ENCODE measurements at regions not wholly inside any gene's neighbourhood (a gene's known extent, or its start where the extent isn't known, plus 50 kb on each side); places are given as distances from the start of the nearest gene placed in this dataset.

DNA sequence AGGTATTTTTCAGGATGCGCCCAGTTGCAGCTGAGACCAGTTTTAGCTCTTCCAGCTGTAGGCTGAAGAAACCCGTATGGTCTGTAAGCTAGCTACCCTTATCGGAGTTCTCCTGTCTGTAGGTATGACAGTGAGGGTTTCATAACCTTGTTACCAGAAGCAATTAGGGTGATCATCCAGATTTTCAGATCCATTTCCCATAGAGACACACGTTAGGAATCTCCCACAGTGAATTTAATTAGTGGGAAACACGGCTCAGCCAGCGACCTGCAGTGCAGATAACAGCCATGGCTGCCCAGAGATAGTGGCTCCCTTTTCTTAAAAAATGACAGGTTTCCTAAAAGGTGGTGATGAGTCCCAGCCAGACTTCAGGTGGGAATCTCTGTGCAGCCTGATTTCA lies 111.1 kb downstream of the BTBD3 start:
- H2AFZ ChIP-seq (ENCODE audit: low read length), result no peak overlapping the region
- no peak overlapping the region for H3K27ac Mint-ChIP-seq
- H2BK12ac ChIP-seq (ENCODE audit: insufficient read length, low read depth, low read length), result no peak overlapping the region
- H3K79me2 ChIP-seq (ENCODE audit: insufficient read depth, low read length), result no peaks in the 10 kb centered on the region
- no peak overlapping the region for H2AK5ac ChIP-seq (ENCODE audit: insufficient read length, low read length)
- no peak overlapping the region for H3K9ac ChIP-seq (ENCODE audit: extremely low read depth, insufficient read length, low read length)
- H3K4me1 ChIP-seq (ENCODE audit: insufficient read depth, low read length), result no peaks in the 10 kb centered on the region
- no peak overlapping the region for H3K56ac ChIP-seq (ENCODE audit: insufficient read length, low read depth, low read length)
- no peaks in the 10 kb centered on the region for H3K4me1 Mint-ChIP-seq
- H4K8ac ChIP-seq (replicated peaks; ENCODE audit: insufficient read length, low read depth, low read length), result no peak overlapping the region
- H3K18ac ChIP-seq (ENCODE audit: insufficient read length, low read depth, low read length), result no peak overlapping the region
- no peak overlapping the region for H3K27ac ChIP-seq (ENCODE audit: insufficient read length, low read depth, low read length)
- H3K14ac ChIP-seq (ENCODE audit: insufficient read depth, low read length), result no peak overlapping the region
- H2BK20ac ChIP-seq (ENCODE audit: low read depth, low read length, poor library complexity, severe bottlenecking), result no peak overlapping the region
- no peaks in the 10 kb centered on the region for H3K23me2 ChIP-seq (ENCODE audit: insufficient read length, low read depth, low read length, poor library complexity, severe bottlenecking)
- H2BK15ac ChIP-seq (ENCODE audit: low read depth, low read length), result no peak overlapping the region
- H3K79me1 ChIP-seq (ENCODE audit: insufficient read depth, low read depth, low read length, poor library complexity, severe bottlenecking), result no peaks in the 10 kb centered on the region
- no peak overlapping the region for H2BK120ac ChIP-seq (ENCODE audit: low read depth, low read length, poor library complexity, severe bottlenecking)
- DNase-seq, result no peak
- WGBS (ENCODE audit: extremely low coverage, insufficient read length, low lambda C conversion rate), result no CpG with 5 or more reads among the region's 6 CpGs
- H3K23ac ChIP-seq (ENCODE audit: insufficient read length, low read depth, low read length), result no peak overlapping the region
- no peak overlapping the region for H4K5ac ChIP-seq (ENCODE audit: insufficient read length, low read depth, low read length)
- no peak overlapping the region for H3K4me3 Mint-ChIP-seq
- no peak for TF ChIP-seq CTCF (conservative IDR thresholded peaks at IDR 0.05)
- no peaks in the 10 kb centered on the region for H3K27me3 ChIP-seq (ENCODE audit: insufficient read depth, low read length)
- no peak overlapping the region for H4K91ac ChIP-seq (ENCODE audit: insufficient read length, low read depth, low read length)
- H3K9me3 ChIP-seq (ENCODE audit: control insufficient read depth, low read depth, low read length), result no peaks in the 10 kb centered on the region
- H3T11ph ChIP-seq (ENCODE audit: low read length), result no peak overlapping the region
- no peaks in the 10 kb centered on the region for H3K9me3 Mint-ChIP-seq
- H3K36me3 Mint-ChIP-seq (ENCODE audit: insufficient read depth in 1 of 3, low read depth in 3 of 3), result no peaks in the 10 kb centered on the region
- H4K20me1 ChIP-seq (ENCODE audit: control insufficient read depth, insufficient read depth, insufficient read length), result no peaks in the 10 kb centered on the region
- no peak overlapping the region for H3K4me2 ChIP-seq (ENCODE audit: insufficient read depth, insufficient read length, low read length)
- no peak overlapping the region for H3K4ac ChIP-seq (ENCODE audit: low read depth, low read length)
- no peaks in the 10 kb centered on the region for H3K27me3 Mint-ChIP-seq (ENCODE audit: low read depth)
- no peak overlapping the region for H2BK5ac ChIP-seq (ENCODE audit: insufficient read length, low read length)
